ENCODE measurements at regions not wholly inside any gene's neighbourhood (a gene's known extent, or its start where the extent isn't known, plus 50 kb on each side); places are given as distances from the start of the nearest gene placed in this dataset.
"Not testable (repeated sequence)": the region's sequence is repeated elsewhere in the genome, so short reads cannot be mapped to it uniquely, and the experiment has no call there.

DNA sequence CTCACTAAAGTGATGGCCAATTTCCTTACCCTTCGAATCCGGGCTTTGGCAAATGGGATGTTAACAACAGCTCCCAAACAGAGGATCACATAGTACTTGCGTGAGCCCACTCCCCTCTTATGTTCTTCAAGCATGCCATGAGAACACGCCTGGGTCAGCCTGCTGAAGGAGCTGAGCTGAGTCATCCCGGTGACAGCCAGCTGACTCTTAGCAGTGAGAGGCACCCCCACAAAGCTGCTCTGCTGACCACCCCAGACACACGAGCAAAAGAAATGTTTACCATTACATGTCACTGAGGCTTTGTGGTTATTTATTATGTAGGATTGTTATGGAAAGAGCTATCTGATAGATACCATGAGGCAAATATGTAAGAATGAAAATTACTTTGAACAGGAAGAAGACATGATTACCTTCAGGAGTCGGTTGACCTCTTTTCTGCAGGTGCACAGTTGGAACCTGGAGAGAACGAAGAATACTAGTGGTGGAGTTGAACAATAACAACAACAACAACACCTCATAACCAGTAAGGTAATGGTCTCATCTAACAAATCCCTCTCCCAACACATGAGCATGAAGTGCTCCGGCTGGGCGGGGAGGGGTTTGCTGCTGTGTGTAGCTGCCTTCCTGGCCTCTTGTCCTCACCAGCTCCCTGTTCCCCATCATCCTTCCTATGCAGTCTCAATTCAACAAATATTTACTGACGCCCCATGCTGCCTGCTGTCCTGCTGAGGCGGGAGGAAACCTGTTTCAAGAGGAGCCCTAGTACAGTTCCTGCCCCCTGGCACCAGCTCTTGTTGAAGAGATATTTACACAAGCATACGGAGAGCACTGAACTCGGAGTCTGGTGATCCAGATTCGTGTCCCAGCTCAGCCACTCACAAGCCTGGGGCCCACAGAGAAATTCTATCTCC is 69.4 kb upstream of the LHFPL2 start:
- no peak overlapping the region for H3K9ac ChIP-seq (replicated peaks; ENCODE audit: extremely low read depth, insufficient read depth, low read length)
- DNase-seq (ENCODE audit: low read depth, low spot score) (no peak), FAIRE-seq (no peak)
- H3K9me1 ChIP-seq (replicated peaks; ENCODE audit: control insufficient read depth, extremely low read depth, insufficient read depth, low read length), result no peaks in the 10 kb centered on the region
- BruUV-seq (replicated peaks), result no TSS peak
- H4K20me1 ChIP-seq (replicated peaks; ENCODE audit: control insufficient read depth, extremely low read depth, insufficient read depth, low read length), result no peaks in the 10 kb centered on the region
- peaks cover 0 to 3% of the 10 kb centered on the region in 2 experiments for H3K27me3 ChIP-seq (ENCODE audit: control insufficient read depth in 2 of 2, insufficient read depth in 2 of 2, low read length in 2 of 2)
- intact Hi-C loops (cut with micrococcal nuclease) (no loop called here), dilution Hi-C loops (cut with MboI; ENCODE audit: extremely low pct_ligation_motif_present, low sequenced_read_pairs) (no loop called here)
- H3K27ac ChIP-seq (ENCODE audit: insufficient read depth, low read depth, low read length), result no peak overlapping the region
- H2AFZ ChIP-seq (ENCODE audit: low read depth, low read length), result no peak overlapping the region
- ChIA-PET POLR2A (no interaction called here), CTCF (no interaction called here)
- H3K4me1 ChIP-seq (ENCODE audit: control insufficient read depth, extremely low read depth, insufficient read depth, low read length), result peaks cover 9% of the 10 kb centered on the region
- TF ChIP-seq JUN (IDR thresholded peaks at IDR 0.05; ENCODE audit: borderline replicate concordance, insufficient read depth, insufficient read length, low read depth) (no peak), EZH2 (IDR thresholded peaks at IDR 0.05; ENCODE audit: borderline replicate concordance, low read depth, low read length, severe bottlenecking) (no peak), POLR2AphosphoS5 (IDR thresholded peaks at IDR 0.05; ENCODE audit: insufficient read depth, low read depth, low read length) (no peak), GATA2 (IDR thresholded peaks at IDR 0.05; ENCODE audit: insufficient read depth, insufficient read length, low read depth, low read length) (no peak)
- H3K4me2 ChIP-seq (ENCODE audit: insufficient read depth, low read length), result no peak overlapping the region
- no peaks in the 10 kb centered on the region for H3K9me3 ChIP-seq (replicated peaks; ENCODE audit: control insufficient read depth, insufficient read depth, low read length)
- H3K79me2 ChIP-seq (ENCODE audit: control insufficient read depth, insufficient read depth, low read length), result no peaks in the 10 kb centered on the region
- no peak overlapping the region for H3K4me3 ChIP-seq (replicated peaks in 1 of 3; ENCODE audit: insufficient read depth in 1 of 3, low read depth in 1 of 3, low read length in 3 of 3)
- no peaks in the 10 kb centered on the region for H3K36me3 ChIP-seq (ENCODE audit: control insufficient read depth in 2 of 2, extremely low read depth in 1 of 2, insufficient read depth in 2 of 2, low read length in 2 of 2)

DNA sequence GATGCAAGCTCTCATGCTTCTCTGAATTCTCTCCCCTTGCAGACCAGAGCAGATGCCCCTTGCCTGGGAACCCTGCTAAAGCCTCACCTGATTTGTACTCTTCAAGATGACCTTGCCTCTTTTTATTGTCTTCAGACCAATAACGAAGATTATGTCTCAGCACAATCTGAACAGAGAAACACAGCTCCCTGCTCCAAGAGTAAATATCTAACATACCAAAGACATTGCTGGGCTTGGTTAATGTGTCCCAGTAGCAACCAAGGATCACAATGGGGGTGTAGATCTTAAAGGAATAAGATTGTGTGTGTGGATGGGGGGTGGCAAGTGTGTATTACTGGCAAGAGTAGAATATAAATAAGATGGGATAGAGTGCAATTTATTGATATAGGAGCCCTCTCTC is 67.6 kb upstream of the LHFPL2 start:
- no peak for DNase-seq (ENCODE audit: low read depth, low spot score)
- Histone ChIP-seq H3K4me2 (ENCODE audit: insufficient read depth, low read length) (no peak overlapping the region), H2AFZ (ENCODE audit: low read depth, low read length) (no peak overlapping the region), H4K20me1 (replicated peaks; ENCODE audit: control insufficient read depth, extremely low read depth, insufficient read depth, low read length) (no peaks in the 10 kb centered on the region), H3K36me3 (ENCODE audit: control insufficient read depth in 2 of 2, extremely low read depth in 1 of 2, insufficient read depth in 2 of 2, low read length in 2 of 2) (no peaks in the 10 kb centered on the region), H3K27ac (ENCODE audit: insufficient read depth, low read depth, low read length) (no peak overlapping the region), H3K9me3 (replicated peaks; ENCODE audit: control insufficient read depth, insufficient read depth, low read length) (no peaks in the 10 kb centered on the region), H3K4me3 (replicated peaks in 1 of 3; ENCODE audit: insufficient read depth in 1 of 3, low read depth in 1 of 3, low read length in 3 of 3) (no peak overlapping the region), H3K9me1 (replicated peaks; ENCODE audit: control insufficient read depth, extremely low read depth, insufficient read depth, low read length) (no peaks in the 10 kb centered on the region), H3K79me2 (ENCODE audit: control insufficient read depth, insufficient read depth, low read length) (no peaks in the 10 kb centered on the region), H3K4me1 (ENCODE audit: control insufficient read depth, extremely low read depth, insufficient read depth, low read length) (peaks cover 9% of the 10 kb centered on the region), H3K9ac (replicated peaks; ENCODE audit: extremely low read depth, insufficient read depth, low read length) (no peak overlapping the region), H3K27me3 (ENCODE audit: control insufficient read depth in 2 of 2, insufficient read depth in 2 of 2, low read length in 2 of 2) (peaks cover 0 to 3% of the 10 kb centered on the region in 2 experiments)
- POLR2A ChIA-PET, result no interaction called here
- CTCF ChIA-PET, result no interaction called here
- BruUV-seq (replicated peaks), result no TSS peak
- dilution Hi-C loops (cut with MboI; ENCODE audit: extremely low pct_ligation_motif_present, low sequenced_read_pairs) (no loop called here), intact Hi-C loops (cut with micrococcal nuclease) (no loop called here)
- no peak for FAIRE-seq
- TF ChIP-seq POLR2AphosphoS5 (IDR thresholded peaks at IDR 0.05; ENCODE audit: insufficient read depth, low read depth, low read length) (no peak), EZH2 (IDR thresholded peaks at IDR 0.05; ENCODE audit: borderline replicate concordance, low read depth, low read length, severe bottlenecking) (no peak), GATA2 (IDR thresholded peaks at IDR 0.05; ENCODE audit: insufficient read depth, insufficient read length, low read depth, low read length) (no peak), MYC (IDR thresholded peaks at IDR 0.05; ENCODE audit: low read depth, low read length) (no peak), FOS (IDR thresholded peaks at IDR 0.05; ENCODE audit: borderline replicate concordance, insufficient read depth, low read length) (no peak)
- TF ChIP-seq, protein P1, sequence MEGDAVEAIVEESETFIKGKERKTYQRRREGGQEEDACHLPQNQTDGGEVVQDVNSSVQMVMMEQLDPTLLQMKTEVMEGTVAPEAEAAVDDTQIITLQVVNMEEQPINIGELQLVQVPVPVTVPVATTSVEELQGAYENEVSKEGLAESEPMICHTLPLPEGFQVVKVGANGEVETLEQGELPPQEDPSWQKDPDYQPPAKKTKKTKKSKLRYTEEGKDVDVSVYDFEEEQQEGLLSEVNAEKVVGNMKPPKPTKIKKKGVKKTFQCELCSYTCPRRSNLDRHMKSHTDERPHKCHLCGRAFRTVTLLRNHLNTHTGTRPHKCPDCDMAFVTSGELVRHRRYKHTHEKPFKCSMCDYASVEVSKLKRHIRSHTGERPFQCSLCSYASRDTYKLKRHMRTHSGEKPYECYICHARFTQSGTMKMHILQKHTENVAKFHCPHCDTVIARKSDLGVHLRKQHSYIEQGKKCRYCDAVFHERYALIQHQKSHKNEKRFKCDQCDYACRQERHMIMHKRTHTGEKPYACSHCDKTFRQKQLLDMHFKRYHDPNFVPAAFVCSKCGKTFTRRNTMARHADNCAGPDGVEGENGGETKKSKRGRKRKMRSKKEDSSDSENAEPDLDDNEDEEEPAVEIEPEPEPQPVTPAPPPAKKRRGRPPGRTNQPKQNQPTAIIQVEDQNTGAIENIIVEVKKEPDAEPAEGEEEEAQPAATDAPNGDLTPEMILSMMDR (IDR thresholded peaks at IDR 0.05; ENCODE audit: extremely low read depth in 1 of 2, insufficient read depth in 1 of 2, low read depth in 1 of 2, low read length in 2 of 2), result no peak

DNA sequence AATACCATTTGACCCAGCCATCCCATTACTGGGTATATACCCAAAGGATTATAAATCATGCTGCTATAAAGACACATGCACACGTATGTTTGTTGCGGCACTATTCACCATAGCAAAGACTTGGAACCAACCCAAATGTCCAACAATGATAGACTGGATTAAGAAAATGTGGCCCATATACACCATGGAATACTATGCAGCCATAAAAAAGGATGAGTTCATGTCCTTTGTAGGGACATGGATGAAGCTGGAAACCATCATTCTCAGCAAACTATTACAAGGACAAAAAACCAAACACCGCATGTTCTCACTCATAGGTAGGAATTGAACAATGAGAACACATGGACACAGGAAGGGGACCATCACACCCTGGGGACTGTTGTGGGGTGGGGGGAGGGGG is 66.8 kb upstream of the LHFPL2 start:
- CTCF ChIA-PET; H3K27me3 ChIP-seq (ENCODE audit: control insufficient read depth in 2 of 2, insufficient read depth in 2 of 2, low read length in 2 of 2); FAIRE-seq; H3K4me3 ChIP-seq (replicated peaks in 1 of 3; ENCODE audit: insufficient read depth in 1 of 3, low read depth in 1 of 3, low read length in 3 of 3); H3K79me2 ChIP-seq (ENCODE audit: control insufficient read depth, insufficient read depth, low read length); H3K27ac ChIP-seq (ENCODE audit: insufficient read depth, low read depth, low read length); dilution Hi-C loops (cut with MboI; ENCODE audit: extremely low pct_ligation_motif_present, low sequenced_read_pairs); H2AFZ ChIP-seq (ENCODE audit: low read depth, low read length); POLR2A ChIA-PET; BruUV-seq (replicated peaks); intact Hi-C loops (cut with micrococcal nuclease); H3K9ac ChIP-seq (replicated peaks; ENCODE audit: extremely low read depth, insufficient read depth, low read length); H3K4me1 ChIP-seq (ENCODE audit: control insufficient read depth, extremely low read depth, insufficient read depth, low read length); H3K4me2 ChIP-seq (ENCODE audit: insufficient read depth, low read length); H3K9me1 ChIP-seq (replicated peaks; ENCODE audit: control insufficient read depth, extremely low read depth, insufficient read depth, low read length); H4K20me1 ChIP-seq (replicated peaks; ENCODE audit: control insufficient read depth, extremely low read depth, insufficient read depth, low read length); H3K9me3 ChIP-seq (replicated peaks; ENCODE audit: control insufficient read depth, insufficient read depth, low read length); H3K36me3 ChIP-seq (ENCODE audit: control insufficient read depth in 2 of 2, extremely low read depth in 1 of 2, insufficient read depth in 2 of 2, low read length in 2 of 2); DNase-seq (ENCODE audit: low read depth, low spot score): not testable (repeated sequence)
